ENCODE measurements at regions not wholly inside any gene's neighbourhood (a gene's known extent, or its start where the extent isn't known, plus 50 kb on each side); places are given as distances from the start of the nearest gene placed in this dataset.
"Not testable (repeated sequence)": the region's sequence is repeated elsewhere in the genome, so short reads cannot be mapped to it uniquely, and the experiment has no call there.

DNA sequence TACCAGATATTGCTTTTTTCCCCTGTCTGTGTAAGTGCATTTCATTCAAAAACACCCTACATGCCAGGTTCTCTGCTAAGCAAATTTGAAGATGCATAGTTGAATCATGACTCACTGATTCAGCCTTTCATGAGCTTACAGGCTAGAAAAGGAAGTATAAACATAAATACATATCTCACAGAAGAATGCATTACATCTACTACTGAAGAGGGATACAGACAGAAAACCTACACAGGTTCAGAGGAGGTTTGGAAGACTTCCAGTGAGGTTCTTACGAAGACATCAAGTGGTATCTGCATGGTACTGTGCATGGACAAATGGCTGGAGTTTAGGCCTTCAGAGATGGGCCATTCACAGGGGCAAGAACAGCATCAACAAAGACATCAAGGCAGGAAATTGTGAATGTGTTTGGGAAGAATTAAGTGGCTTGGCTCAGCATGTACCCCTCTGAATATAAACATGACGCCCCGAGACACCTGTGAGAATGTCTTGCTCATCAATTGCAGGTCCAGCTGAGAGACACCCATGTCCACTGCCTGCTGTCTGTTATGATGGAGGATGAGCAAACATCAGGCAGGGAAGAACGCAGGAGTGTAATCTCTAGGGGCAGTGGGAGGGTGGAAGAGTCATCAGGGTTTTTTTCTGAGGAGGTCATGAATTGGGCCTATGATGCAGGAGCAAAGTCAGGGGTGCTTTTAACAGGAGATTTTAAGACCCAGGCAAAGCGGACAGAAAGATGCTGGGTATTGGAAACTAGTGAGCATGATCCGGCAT, 105.1 kb upstream of the GALNT15 start:
- TF ChIP-seq POLR2A (IDR thresholded peaks at IDR 0.05) (no peak), POLR2AphosphoS5 (IDR thresholded peaks at IDR 0.05) (no peak)
- TF ChIP-seq, protein P1, sequence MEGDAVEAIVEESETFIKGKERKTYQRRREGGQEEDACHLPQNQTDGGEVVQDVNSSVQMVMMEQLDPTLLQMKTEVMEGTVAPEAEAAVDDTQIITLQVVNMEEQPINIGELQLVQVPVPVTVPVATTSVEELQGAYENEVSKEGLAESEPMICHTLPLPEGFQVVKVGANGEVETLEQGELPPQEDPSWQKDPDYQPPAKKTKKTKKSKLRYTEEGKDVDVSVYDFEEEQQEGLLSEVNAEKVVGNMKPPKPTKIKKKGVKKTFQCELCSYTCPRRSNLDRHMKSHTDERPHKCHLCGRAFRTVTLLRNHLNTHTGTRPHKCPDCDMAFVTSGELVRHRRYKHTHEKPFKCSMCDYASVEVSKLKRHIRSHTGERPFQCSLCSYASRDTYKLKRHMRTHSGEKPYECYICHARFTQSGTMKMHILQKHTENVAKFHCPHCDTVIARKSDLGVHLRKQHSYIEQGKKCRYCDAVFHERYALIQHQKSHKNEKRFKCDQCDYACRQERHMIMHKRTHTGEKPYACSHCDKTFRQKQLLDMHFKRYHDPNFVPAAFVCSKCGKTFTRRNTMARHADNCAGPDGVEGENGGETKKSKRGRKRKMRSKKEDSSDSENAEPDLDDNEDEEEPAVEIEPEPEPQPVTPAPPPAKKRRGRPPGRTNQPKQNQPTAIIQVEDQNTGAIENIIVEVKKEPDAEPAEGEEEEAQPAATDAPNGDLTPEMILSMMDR (IDR thresholded peaks at IDR 0.05), result no peak
- DNase-seq (ENCODE audit: low spot score), result no peak
- 89% methylated on average over 6 of the region's 6 CpGs for WGBS
- H3K4me3 ChIP-seq, result no peak overlapping the region
- no peaks in the 10 kb centered on the region for H3K36me3 ChIP-seq
- H3K9me3 ChIP-seq, result no peaks in the 10 kb centered on the region
- H3K27me3 ChIP-seq (replicated peaks; ENCODE audit: insufficient read depth), result no peaks in the 10 kb centered on the region
- intact Hi-C loops (cut with DNase I), result no loop called here
- no peak overlapping the region for H3K27ac ChIP-seq
- H3K4me1 ChIP-seq (replicated peaks), result no peaks in the 10 kb centered on the region

DNA sequence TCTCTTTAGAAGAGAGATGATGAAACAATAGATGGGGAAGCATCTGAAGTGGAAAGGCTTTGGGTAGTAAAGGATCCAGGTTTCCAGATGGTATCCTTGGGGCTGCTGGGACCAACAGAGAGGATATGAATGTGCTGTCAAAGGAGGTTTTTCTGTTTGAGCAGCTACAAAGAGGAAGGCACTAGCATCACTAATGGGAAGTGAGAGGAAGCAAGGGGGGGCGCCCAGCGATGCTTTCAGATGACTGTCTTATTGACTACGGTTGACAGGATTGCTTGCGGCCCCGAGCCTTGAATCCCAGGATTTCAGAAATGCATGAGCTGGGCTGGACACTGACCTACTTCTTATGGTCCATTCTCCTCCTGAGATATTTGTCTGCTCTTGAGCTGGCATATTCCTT, 103.8 kb upstream of the GALNT15 start:
- Histone ChIP-seq H3K9me3 (no peaks in the 10 kb centered on the region), H3K27me3 (replicated peaks; ENCODE audit: insufficient read depth) (no peaks in the 10 kb centered on the region), H3K36me3 (no peaks in the 10 kb centered on the region), H3K4me3 (no peak overlapping the region), H3K27ac (no peak overlapping the region), H3K4me1 (replicated peaks) (no peaks in the 10 kb centered on the region)
- intact Hi-C loops (cut with DNase I), result no loop called here
- DNase-seq (ENCODE audit: low spot score), result no peak
- TF ChIP-seq, protein P1 (IDR thresholded peaks at IDR 0.05), result no peak
- 87% methylated on average over 5 of the region's 5 CpGs for WGBS

DNA sequence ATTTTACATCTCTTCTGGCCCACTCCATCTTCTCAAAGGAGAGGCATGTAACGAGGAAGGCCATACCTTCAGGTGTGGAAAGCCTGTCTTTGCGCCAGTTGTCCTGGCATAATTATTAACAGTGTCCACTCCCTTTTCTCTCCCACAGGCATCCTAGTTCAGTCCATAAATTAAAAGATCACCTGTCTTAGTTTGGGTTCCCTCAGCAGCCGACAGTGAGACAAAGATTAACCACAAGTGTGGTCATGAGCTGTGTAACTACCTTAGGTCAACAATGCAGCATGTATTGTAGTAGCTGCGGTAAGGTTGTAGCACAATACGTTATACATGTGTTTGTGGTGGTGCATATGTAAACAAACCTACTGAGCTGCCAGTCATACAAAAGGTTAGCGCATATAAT, 103.3 kb upstream of the GALNT15 start:
- no peaks in the 10 kb centered on the region for H3K27me3 ChIP-seq (replicated peaks; ENCODE audit: insufficient read depth)
- no peak overlapping the region for H3K27ac ChIP-seq
- 81% methylated on average over 6 of the region's 6 CpGs for WGBS
- no peak for TF ChIP-seq POLR2AphosphoS5 (IDR thresholded peaks at IDR 0.05)
- TF ChIP-seq POLR2A (IDR thresholded peaks at IDR 0.05), result no peak
- TF ChIP-seq, protein P1 (IDR thresholded peaks at IDR 0.05), result no peak
- H3K9me3 ChIP-seq, result no peaks in the 10 kb centered on the region
- DNase-seq (ENCODE audit: low spot score), result no peak
- intact Hi-C loops (cut with DNase I), result no loop called here
- H3K4me3 ChIP-seq, result no peak overlapping the region
- no peaks in the 10 kb centered on the region for H3K36me3 ChIP-seq
- H3K4me1 ChIP-seq (replicated peaks), result no peaks in the 10 kb centered on the region

DNA sequence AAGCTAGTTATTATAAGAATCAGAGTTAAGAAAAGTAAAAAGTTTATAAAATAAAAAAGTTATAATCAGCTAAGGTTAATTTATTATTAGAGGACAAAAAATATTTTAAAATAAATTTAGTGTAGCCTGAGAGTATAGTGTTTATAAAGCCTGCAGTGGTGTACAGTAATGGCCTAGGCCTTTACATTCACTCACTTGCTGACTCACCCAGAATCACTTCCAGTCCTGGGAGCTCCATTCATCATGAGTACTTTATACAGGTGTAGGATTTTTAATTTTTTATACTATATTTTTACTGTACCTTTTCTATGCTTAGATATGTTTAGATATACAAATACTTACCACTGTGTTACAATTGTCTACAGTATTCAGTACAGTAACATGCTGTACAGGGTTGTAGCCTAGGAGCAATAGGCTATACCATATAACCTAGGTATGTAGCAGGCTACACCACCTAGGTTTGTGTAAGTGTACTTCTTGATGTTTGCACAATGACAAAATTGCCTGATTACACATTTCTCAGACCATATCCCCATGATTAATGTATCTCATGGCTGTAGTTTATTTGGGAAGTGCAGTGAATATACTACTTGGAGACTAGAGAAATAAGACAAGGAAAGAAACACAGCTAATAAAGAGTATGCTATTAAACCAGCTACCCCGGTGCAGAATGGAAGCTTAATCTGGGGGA, 101.9 kb upstream of the GALNT15 start:
- no peak overlapping the region for H3K27ac ChIP-seq
- H3K4me1 ChIP-seq (replicated peaks), result no peaks in the 10 kb centered on the region
- intact Hi-C loops (cut with DNase I), result no loop called here
- no peak for DNase-seq (ENCODE audit: low spot score)
- no peaks in the 10 kb centered on the region for H3K9me3 ChIP-seq
- H3K27me3 ChIP-seq (replicated peaks; ENCODE audit: insufficient read depth), result no peaks in the 10 kb centered on the region
- 77% methylated on average over 1 of the region's 1 CpG for WGBS
- H3K4me3 ChIP-seq, result no peak overlapping the region
- TF ChIP-seq POLR2A (IDR thresholded peaks at IDR 0.05) (no peak), POLR2AphosphoS5 (IDR thresholded peaks at IDR 0.05) (no peak)
- TF ChIP-seq, protein P1 (IDR thresholded peaks at IDR 0.05), result no peak
- no peaks in the 10 kb centered on the region for H3K36me3 ChIP-seq

DNA sequence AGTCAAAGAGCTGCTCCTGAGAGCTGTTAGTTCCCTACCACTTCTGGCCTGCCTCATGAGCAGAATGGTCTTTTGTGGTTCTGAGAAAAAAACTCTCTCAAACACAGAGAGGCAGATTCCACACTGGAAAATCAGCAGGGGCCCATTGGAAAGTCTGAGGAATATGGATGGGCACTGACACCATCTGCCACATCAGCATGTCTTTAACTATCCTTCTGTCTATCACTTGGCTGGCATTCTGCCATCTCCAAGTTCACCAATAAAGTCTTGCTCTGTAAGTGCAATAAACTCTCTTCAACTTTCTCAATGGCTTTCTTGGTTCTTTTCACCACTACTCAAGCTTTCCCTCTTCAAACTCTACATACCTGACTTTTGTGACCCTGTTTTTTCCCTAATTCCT, 101.3 kb upstream of the GALNT15 start:
- Histone ChIP-seq H3K4me1 (replicated peaks) (no peaks in the 10 kb centered on the region), H3K9me3 (no peaks in the 10 kb centered on the region), H3K27me3 (replicated peaks; ENCODE audit: insufficient read depth) (no peaks in the 10 kb centered on the region), H3K4me3 (no peak overlapping the region), H3K27ac (no peak overlapping the region), H3K36me3 (no peaks in the 10 kb centered on the region)
- no peak for DNase-seq (ENCODE audit: low spot score)
- intact Hi-C loops (cut with DNase I), result no loop called here
- TF ChIP-seq POLR2A (IDR thresholded peaks at IDR 0.05) (no peak), POLR2AphosphoS5 (IDR thresholded peaks at IDR 0.05) (no peak)
- TF ChIP-seq, protein P1 (IDR thresholded peaks at IDR 0.05), result no peak

DNA sequence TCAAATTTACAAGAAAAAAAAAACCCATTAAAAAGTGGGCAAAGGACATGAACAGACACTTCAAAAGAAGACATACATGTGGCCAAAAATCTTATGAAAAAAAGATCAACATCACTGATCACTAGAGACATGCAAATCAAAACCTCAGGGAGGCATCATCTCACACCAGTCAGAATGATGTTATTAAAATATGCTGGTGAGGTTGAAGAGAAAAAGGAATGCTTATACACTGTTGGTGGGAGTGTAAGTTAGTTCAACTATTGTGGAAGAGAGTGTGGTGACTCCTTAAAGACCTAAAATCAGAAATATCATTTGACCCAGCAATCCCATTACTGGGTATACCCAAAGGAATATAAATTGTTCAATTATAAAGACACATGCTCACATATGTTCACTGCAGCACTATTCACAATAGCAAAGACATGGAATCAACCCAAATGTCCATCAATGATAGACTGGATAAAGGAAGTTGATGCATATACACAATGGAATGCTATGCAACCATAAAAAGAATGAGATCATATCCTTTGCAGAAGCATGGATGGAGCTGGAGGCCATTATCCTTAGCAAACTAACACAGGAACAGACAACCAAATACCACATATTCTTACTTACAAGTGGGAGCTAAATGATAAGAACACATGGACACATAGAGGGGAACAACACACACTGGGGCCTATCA, 100.3 kb upstream of the GALNT15 start:
- H3K4me3 ChIP-seq; DNase-seq (ENCODE audit: low spot score); intact Hi-C loops (cut with DNase I); H3K4me1 ChIP-seq (replicated peaks); H3K27ac ChIP-seq; H3K9me3 ChIP-seq; H3K27me3 ChIP-seq (replicated peaks; ENCODE audit: insufficient read depth); H3K36me3 ChIP-seq: not testable (repeated sequence)

Data from prostate gland (tissue), 2 donors.